ENCODE measurements at regions not wholly inside any gene's neighbourhood (a gene's known extent, or its start where the extent isn't known, plus 50 kb on each side); places are given as distances from the start of the nearest gene placed in this dataset.
"Not testable (repeated sequence)": the region's sequence is repeated elsewhere in the genome, so short reads cannot be mapped to it uniquely, and the experiment has no call there.

DNA sequence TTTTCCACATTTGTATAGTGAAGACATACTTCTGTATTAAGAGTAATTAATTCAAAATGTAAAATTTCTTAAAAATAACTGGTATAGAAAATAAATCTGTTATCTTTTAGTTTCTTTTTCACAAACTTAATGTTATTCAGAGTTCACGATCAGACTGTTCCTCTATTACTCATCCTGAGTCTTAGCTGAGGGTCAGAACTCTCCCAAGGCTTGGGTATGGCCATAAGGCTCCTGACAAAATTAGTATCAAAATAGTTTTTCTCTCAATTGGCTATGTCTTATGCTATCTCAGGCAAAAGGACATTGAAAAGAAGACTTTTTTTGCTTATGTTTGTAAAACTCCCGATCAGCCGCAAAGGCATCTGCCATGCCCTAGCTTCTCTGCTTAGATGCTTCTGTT is 56.1 kb upstream of the NAB1 start:
- H3K36me3 ChIP-seq (ENCODE audit: control insufficient read depth in 2 of 3, insufficient read depth in 3 of 3, low read length in 3 of 3), result no peaks in the 10 kb centered on the region
- no peak for FAIRE-seq
- H3K9ac ChIP-seq (ENCODE audit: low read length in 3 of 3), result no peak overlapping the region
- TF ChIP-seq, protein P1, sequence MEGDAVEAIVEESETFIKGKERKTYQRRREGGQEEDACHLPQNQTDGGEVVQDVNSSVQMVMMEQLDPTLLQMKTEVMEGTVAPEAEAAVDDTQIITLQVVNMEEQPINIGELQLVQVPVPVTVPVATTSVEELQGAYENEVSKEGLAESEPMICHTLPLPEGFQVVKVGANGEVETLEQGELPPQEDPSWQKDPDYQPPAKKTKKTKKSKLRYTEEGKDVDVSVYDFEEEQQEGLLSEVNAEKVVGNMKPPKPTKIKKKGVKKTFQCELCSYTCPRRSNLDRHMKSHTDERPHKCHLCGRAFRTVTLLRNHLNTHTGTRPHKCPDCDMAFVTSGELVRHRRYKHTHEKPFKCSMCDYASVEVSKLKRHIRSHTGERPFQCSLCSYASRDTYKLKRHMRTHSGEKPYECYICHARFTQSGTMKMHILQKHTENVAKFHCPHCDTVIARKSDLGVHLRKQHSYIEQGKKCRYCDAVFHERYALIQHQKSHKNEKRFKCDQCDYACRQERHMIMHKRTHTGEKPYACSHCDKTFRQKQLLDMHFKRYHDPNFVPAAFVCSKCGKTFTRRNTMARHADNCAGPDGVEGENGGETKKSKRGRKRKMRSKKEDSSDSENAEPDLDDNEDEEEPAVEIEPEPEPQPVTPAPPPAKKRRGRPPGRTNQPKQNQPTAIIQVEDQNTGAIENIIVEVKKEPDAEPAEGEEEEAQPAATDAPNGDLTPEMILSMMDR (IDR thresholded peaks at IDR 0.05; ENCODE audit: borderline replicate concordance, extremely low read depth, insufficient read depth), result no peak
- intact Hi-C loops (cut with DNase I), result no loop called here
- no peaks in the 10 kb centered on the region for H3K4me1 ChIP-seq (ENCODE audit: control insufficient read depth in 2 of 3, insufficient read depth in 2 of 3, low read depth in 1 of 3, low read length in 3 of 3)
- H3K9me3 ChIP-seq (ENCODE audit: control insufficient read depth in 2 of 3, insufficient read depth in 1 of 3, low read length in 3 of 3), result no peaks in the 10 kb centered on the region
- no peaks in the 10 kb centered on the region for H3K27me3 ChIP-seq (ENCODE audit: control insufficient read depth, insufficient read depth, low read length)
- H3K4me3 ChIP-seq (ENCODE audit: low read length in 3 of 3), result no peak overlapping the region
- no peak overlapping the region for H3K27ac ChIP-seq (ENCODE audit: low read depth in 2 of 2, low read length in 2 of 2)
- no peak for DNase-seq

DNA sequence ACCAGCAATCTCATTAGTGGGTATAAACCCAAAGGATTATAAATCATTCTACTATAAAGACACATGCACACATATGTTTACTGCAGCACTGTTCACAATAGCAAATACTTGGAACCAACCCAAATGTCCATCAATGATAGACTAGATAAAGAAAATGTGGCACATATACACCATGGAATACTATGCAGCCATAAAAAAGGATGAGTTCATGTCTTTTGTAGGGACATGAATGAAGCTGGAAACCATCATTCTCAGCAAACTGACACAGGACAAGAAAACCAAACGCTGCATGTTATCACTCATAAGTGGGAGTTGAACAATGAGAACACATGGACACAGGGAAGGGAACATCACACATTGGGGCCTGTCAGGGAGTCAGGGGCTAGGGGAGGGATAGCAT is 53.0 kb upstream of the NAB1 start:
- H3K27me3 ChIP-seq (ENCODE audit: control insufficient read depth, insufficient read depth, low read length); FAIRE-seq; DNase-seq; H3K27ac ChIP-seq (ENCODE audit: low read depth in 2 of 2, low read length in 2 of 2); H3K4me1 ChIP-seq (ENCODE audit: control insufficient read depth in 2 of 3, insufficient read depth in 2 of 3, low read depth in 1 of 3, low read length in 3 of 3); H3K4me3 ChIP-seq (ENCODE audit: low read length in 3 of 3); intact Hi-C loops (cut with DNase I); H3K36me3 ChIP-seq (ENCODE audit: control insufficient read depth in 2 of 3, insufficient read depth in 3 of 3, low read length in 3 of 3); H3K9me3 ChIP-seq (ENCODE audit: control insufficient read depth in 2 of 3, insufficient read depth in 1 of 3, low read length in 3 of 3); H3K9ac ChIP-seq (ENCODE audit: low read length in 3 of 3): not testable (repeated sequence)

DNA sequence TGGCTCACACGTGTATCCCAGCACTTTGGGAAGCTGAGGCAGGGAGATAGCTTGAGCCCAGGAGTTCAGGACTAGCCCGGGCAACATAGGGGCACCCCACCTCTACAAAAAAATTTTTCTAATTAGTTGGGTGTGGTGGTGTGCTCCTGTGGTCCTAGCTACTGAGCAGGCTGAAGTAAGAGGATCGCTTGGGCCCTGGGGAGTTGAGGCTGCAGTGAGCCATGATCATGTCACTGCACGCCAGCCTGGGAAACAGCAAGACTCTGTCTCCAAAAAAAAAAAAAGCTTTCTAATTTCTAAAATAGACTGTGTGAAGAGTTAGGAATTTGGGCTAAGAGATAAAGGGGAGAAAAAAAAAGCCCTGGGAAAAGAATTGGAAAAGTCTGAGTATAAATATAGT is 51.9 kb upstream of the NAB1 start:
- TF ChIP-seq, protein P1 (IDR thresholded peaks at IDR 0.05; ENCODE audit: borderline replicate concordance, extremely low read depth, insufficient read depth), result no peak
- H3K4me3 ChIP-seq (ENCODE audit: low read length in 3 of 3), result no peak overlapping the region
- no peaks in the 10 kb centered on the region for H3K36me3 ChIP-seq (ENCODE audit: control insufficient read depth in 2 of 3, insufficient read depth in 3 of 3, low read length in 3 of 3)
- no peak for DNase-seq
- no peak overlapping the region for H3K9ac ChIP-seq (ENCODE audit: low read length in 3 of 3)
- H3K27ac ChIP-seq (ENCODE audit: low read depth in 2 of 2, low read length in 2 of 2), result no peak overlapping the region
- intact Hi-C loops (cut with DNase I), result no loop called here
- no peaks in the 10 kb centered on the region for H3K27me3 ChIP-seq (ENCODE audit: control insufficient read depth, insufficient read depth, low read length)
- no peak for FAIRE-seq
- H3K4me1 ChIP-seq (ENCODE audit: control insufficient read depth in 2 of 3, insufficient read depth in 2 of 3, low read depth in 1 of 3, low read length in 3 of 3), result no peaks in the 10 kb centered on the region
- no peaks in the 10 kb centered on the region for H3K9me3 ChIP-seq (ENCODE audit: control insufficient read depth in 2 of 3, insufficient read depth in 1 of 3, low read length in 3 of 3)

DNA sequence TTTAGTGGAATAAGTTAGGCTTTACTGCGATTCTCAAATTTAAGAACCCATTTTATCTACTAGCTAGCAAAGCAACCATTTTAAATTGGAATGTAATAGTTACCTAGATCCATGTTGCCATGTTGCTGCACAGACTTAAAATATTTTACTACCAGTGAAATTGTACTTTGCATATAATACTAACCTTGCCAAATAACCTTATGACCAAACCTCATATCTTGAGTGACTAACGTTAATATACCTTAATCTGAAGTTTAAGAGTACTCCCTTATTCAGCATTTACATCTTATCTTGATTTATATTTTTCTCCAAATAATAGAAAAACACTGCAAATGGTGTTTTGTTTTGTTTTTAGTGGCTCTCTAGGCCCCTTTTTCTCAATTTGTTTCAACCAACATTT is 50.3 kb upstream of the NAB1 start:
- Histone ChIP-seq H3K9me3 (ENCODE audit: control insufficient read depth in 2 of 3, insufficient read depth in 1 of 3, low read length in 3 of 3) (no peaks in the 10 kb centered on the region), H3K4me3 (ENCODE audit: low read length in 3 of 3) (no peak overlapping the region), H3K36me3 (ENCODE audit: control insufficient read depth in 2 of 3, insufficient read depth in 3 of 3, low read length in 3 of 3) (no peaks in the 10 kb centered on the region), H3K4me1 (ENCODE audit: control insufficient read depth in 2 of 3, insufficient read depth in 2 of 3, low read depth in 1 of 3, low read length in 3 of 3) (no peaks in the 10 kb centered on the region), H3K27me3 (ENCODE audit: control insufficient read depth, insufficient read depth, low read length) (no peaks in the 10 kb centered on the region), H3K9ac (ENCODE audit: low read length in 3 of 3) (no peak overlapping the region), H3K27ac (ENCODE audit: low read depth in 2 of 2, low read length in 2 of 2) (no peak overlapping the region)
- intact Hi-C loops (cut with DNase I), result no loop called here
- FAIRE-seq, result no peak
- TF ChIP-seq, protein P1 (IDR thresholded peaks at IDR 0.05; ENCODE audit: borderline replicate concordance, extremely low read depth, insufficient read depth), result no peak
- no peak for DNase-seq
